ENCODE measurements at regions not wholly inside any gene's neighbourhood (a gene's known extent, or its start where the extent isn't known, plus 50 kb on each side); places are given as distances from the start of the nearest gene placed in this dataset.

- TF ChIP-seq EZH2 (IDR thresholded peaks at IDR 0.05; ENCODE audit: borderline replicate concordance, insufficient read depth, low read depth, low read length, poor library complexity, severe bottlenecking) (no peak), CTCF (IDR thresholded peaks at IDR 0.05) (no peak)
Observed at GRCh38 chr1:177600321-177600720, 369.5 kb downstream of the SEC16B start.

Data from B cell (primary cell).